Stimulated activated naive CD8-positive, alpha-beta T cell treated with anti-CD3 and anti-CD28 coated beads, Interleukin-15, amount 100 ng/mL, for 72 hours (primary cell): ENCODE measurements at regions not wholly inside any gene's neighbourhood (a gene's known extent, or its start where the extent isn't known, plus 50 kb on each side); places are given as distances from the start of the nearest gene placed in this dataset.
"Not testable (repeated sequence)": the region's sequence is repeated elsewhere in the genome, so short reads cannot be mapped to it uniquely, and the experiment has no call there.

Experiments
- ATAC-seq: fragments of 150-1000 bp; cut with Tn5 transposase; 2 replicates; pipeline ENCODE4 v1.10.0; 2021; ENCODE audit warnings: mild to moderate bottlenecking, moderate library complexity
- DNase-seq, 2 donors: peaks; one replicate each; pipeline ENCODE4 v3.0.0; 2021 to 2022
- H3K27ac Mint-ChIP-seq, 2 donors: one replicate each; pipeline ENCODE4 v1.8.0; 2022; ENCODE audit warnings: mild to moderate bottlenecking in 2 of 2, mixed read lengths in 2 of 2, moderate library complexity in 2 of 2
- H3K27me3 Mint-ChIP-seq: one replicate; pipeline ENCODE4 v1.8.0; 2022; ENCODE audit warnings: mixed read lengths
- H3K4me1 Mint-ChIP-seq: one replicate; pipeline ENCODE4 v1.8.0; 2022; ENCODE audit warnings: mild to moderate bottlenecking, mixed read lengths
- H3K4me3 Mint-ChIP-seq, 2 donors: one replicate each; pipeline ENCODE4 v1.8.0; 2022; ENCODE audit warnings: mild to moderate bottlenecking in 2 of 2, mixed read lengths in 2 of 2, moderate library complexity in 1 of 2
- H3K9me3 Mint-ChIP-seq, 2 donors: one replicate each; pipeline ENCODE4 v1.8.0; 2022; ENCODE audit warnings: mixed read lengths in 2 of 2

- H3K27ac Mint-ChIP-seq: no peak overlapping the region
- DNase-seq (no peak), ATAC-seq (no peak)
- H3K4me1 Mint-ChIP-seq: no peaks in the 10 kb centered on the region
- no peak overlapping the region for H3K4me3 Mint-ChIP-seq
- peaks cover 0 to 6% of the 10 kb centered on the region in 2 donors for H3K9me3 Mint-ChIP-seq
- H3K27me3 Mint-ChIP-seq: no peaks in the 10 kb centered on the region
These were observed 495.2 kb downstream of the NLGN4X start for GRCh38 chrX:5733501-5733900.

- H3K4me3 Mint-ChIP-seq: no peak overlapping the region
- no peaks in the 10 kb centered on the region for H3K27me3 Mint-ChIP-seq
- no peaks in the 10 kb centered on the region for H3K4me1 Mint-ChIP-seq
- ATAC-seq (no peak), DNase-seq (no peak)
- H3K27ac Mint-ChIP-seq: no peak overlapping the region
- peaks cover 0 to 6% of the 10 kb centered on the region in 2 donors for H3K9me3 Mint-ChIP-seq
These were observed 498.1 kb downstream of the NLGN4X start for GRCh38 chrX:5730556-5730955.

DNA sequence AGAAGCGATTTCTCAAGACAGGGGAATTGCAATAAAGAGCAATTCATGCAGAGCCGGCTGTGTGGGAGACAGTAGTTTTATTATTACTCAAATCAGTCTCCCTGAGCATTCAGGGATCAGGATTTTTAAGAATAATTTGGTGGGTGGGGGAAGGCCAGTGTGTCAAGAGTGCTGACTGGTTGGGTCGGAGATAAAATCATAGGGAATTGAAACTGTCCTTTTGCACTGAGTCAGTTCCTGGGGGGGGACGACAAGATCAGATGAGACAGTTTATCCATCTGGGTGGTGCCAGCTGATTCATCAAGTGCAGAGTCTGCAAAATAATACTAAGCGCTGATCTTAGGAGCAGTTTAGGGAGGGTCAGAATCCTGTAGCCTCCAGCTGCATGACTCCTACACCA, 502.4 kb downstream of the NLGN4X start:
- ATAC-seq: no peak
- no peak overlapping the region for H3K4me3 Mint-ChIP-seq
- H3K27me3 Mint-ChIP-seq: no peaks in the 10 kb centered on the region
- H3K27ac Mint-ChIP-seq: no peak overlapping the region
- H3K9me3 Mint-ChIP-seq: no peaks in the 10 kb centered on the region
- no peak for DNase-seq
- no peaks in the 10 kb centered on the region for H3K4me1 Mint-ChIP-seq

DNA sequence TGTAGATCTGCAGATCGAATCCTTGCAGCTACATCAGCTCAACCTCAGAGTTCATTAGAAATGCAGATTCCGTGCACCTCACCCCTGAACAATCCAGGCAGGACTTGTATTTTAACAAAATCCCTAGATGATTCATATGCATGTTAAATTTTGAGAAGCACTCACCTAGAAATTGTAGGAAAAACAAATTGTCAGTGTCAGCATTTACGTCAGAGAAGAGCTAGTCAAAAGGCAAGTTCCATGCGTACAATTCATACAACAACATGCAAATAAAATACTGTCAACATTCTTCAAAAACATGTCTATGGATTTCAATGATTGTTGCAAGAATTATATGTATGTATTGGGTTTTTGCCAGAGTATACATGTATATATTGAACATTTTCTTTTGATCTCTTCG, 504.5 kb downstream of the NLGN4X start:
- Mint-ChIP-seq H3K4me3 (no peak overlapping the region), H3K9me3 (no peaks in the 10 kb centered on the region), H3K27me3 (no peaks in the 10 kb centered on the region), H3K27ac (no peak overlapping the region), H3K4me1 (no peaks in the 10 kb centered on the region)
- ATAC-seq (no peak), DNase-seq (no peak)

GRCh38 chrX:5718651-5719050, 510.0 kb downstream of the NLGN4X start:
- Mint-ChIP-seq H3K27me3 (no peaks in the 10 kb centered on the region), H3K4me3 (no peak overlapping the region), H3K27ac (no peak overlapping the region), H3K4me1 (no peaks in the 10 kb centered on the region), H3K9me3 (peaks cover 0 to 6% of the 10 kb centered on the region in 2 donors)
- ATAC-seq: no peak
- DNase-seq: no peak

DNA sequence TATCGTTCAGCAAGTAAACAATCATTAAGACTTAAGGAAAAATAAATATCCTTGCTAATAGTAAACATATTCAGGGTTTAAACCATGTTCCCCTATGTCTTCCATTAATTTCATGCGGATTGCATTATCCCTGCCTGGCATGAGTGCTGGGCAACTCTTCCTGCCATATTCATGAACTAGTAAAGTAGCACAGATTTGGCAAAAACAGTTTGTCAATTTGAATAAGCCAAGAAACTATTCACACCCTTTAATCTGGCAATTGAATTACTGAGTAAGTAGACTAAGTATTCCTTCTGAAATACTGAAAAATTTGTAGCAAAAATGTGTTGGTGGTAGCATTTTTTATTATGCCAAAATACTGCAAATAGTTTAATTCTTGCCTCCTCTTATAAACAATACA, 512.0 kb downstream of the NLGN4X start:
- Mint-ChIP-seq H3K27ac (no peak overlapping the region), H3K9me3 (peaks cover 6 to 8% of the 10 kb centered on the region in 2 donors), H3K4me1 (no peaks in the 10 kb centered on the region), H3K4me3 (no peak overlapping the region), H3K27me3 (no peaks in the 10 kb centered on the region)
- ATAC-seq (no peak), DNase-seq (no peak)

DNA sequence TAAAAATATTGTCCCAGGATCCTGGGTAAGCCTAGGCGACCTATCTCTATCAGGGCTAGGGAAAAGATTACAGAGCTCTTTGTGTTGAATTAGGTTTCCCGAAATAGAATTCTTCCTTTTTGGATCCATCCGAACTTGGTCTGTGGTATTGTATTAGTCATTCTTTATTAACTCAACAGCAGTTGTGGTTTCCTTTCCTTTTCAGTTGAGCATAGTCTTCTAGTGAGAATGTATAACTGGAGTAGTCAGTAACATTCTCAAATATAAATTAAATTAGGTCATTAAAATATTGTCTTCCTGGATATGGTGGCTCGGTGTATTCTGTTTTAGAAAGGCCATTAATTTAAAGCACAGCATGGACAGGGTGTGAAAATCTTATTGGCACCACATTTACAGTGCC, 520.4 kb downstream of the NLGN4X start:
- Mint-ChIP-seq H3K27me3 (no peaks in the 10 kb centered on the region), H3K4me3 (no peak overlapping the region), H3K4me1 (no peaks in the 10 kb centered on the region), H3K9me3 (peaks cover 0 to 8% of the 10 kb centered on the region in 2 donors), H3K27ac (peak overlapping the region in 1 of 2 donors; percentile 48)
- no peak for ATAC-seq
- DNase-seq: no peak

DNA sequence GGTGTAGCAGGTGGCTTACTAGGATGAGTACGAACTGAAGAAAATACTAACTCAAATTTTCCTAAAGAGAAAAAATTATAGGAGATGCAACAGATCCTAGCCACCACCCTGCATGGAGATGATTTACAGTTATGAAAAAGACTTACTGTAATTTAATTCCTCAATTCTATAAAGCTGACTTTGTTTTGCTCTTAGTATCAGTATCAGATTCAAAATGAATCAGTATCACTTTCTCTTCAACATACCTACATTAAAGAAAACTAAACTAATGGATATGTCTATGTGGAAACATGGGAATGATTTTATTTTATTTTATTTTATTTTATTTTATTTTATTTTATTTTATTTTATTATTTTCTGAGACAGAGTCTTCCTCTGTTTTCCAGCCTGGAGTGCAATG, 525.8 kb downstream of the NLGN4X start:
- no peak for ATAC-seq
- DNase-seq: no peak
- no peaks in the 10 kb centered on the region for H3K27me3 Mint-ChIP-seq

GRCh38 chrX:5695971-5696370, 532.7 kb downstream of the NLGN4X start:
- Mint-ChIP-seq H3K4me1 (no peaks in the 10 kb centered on the region), H3K9me3 (peaks cover 0 to 4% of the 10 kb centered on the region in 2 donors), H3K4me3 (no peak overlapping the region), H3K27ac (no peak overlapping the region), H3K27me3 (no peaks in the 10 kb centered on the region)
- DNase-seq: no peak
- no peak for ATAC-seq

More for the DNA sequence above, 525.8 kb downstream of the NLGN4X start:
- no peaks in the 10 kb centered on the region for H3K4me1 Mint-ChIP-seq
- H3K9me3 Mint-ChIP-seq: no peaks in the 10 kb centered on the region
- H3K27ac Mint-ChIP-seq: no peak overlapping the region
- no peak overlapping the region for H3K4me3 Mint-ChIP-seq

GRCh38 chrX:5683996-5684395, 544.7 kb downstream of the NLGN4X start:
- DNase-seq: no peak
- no peak overlapping the region for H3K4me3 Mint-ChIP-seq
- H3K27ac Mint-ChIP-seq: no peak overlapping the region
- no peak for ATAC-seq
- H3K4me1 Mint-ChIP-seq: no peaks in the 10 kb centered on the region
- peaks cover 0 to 10% of the 10 kb centered on the region in 2 donors for H3K9me3 Mint-ChIP-seq
- H3K27me3 Mint-ChIP-seq: no peaks in the 10 kb centered on the region

- DNase-seq (no peak), ATAC-seq (no peak)
- no peak overlapping the region for H3K27ac Mint-ChIP-seq
These were observed 547.5 kb downstream of the NLGN4X start for GRCh38 chrX:5681159-5681558.

GRCh38 chrX:5674036-5674435, 554.6 kb downstream of the NLGN4X start:
- no peaks in the 10 kb centered on the region for H3K9me3 Mint-ChIP-seq
- no peak overlapping the region for H3K4me3 Mint-ChIP-seq
- ATAC-seq (no peak), DNase-seq (no peak)
- no peaks in the 10 kb centered on the region for H3K27me3 Mint-ChIP-seq
- no peak overlapping the region for H3K27ac Mint-ChIP-seq
- no peaks in the 10 kb centered on the region for H3K4me1 Mint-ChIP-seq

More at GRCh38 chrX:5681159-5681558, 547.5 kb downstream of the NLGN4X start:
- Mint-ChIP-seq H3K9me3 (peaks cover 0 to 10% of the 10 kb centered on the region in 2 donors), H3K4me1 (no peaks in the 10 kb centered on the region), H3K4me3 (no peak overlapping the region), H3K27me3 (no peaks in the 10 kb centered on the region)

- H3K4me3 Mint-ChIP-seq: no peak overlapping the region
- no peak for ATAC-seq
- DNase-seq: no peak
- H3K9me3 Mint-ChIP-seq: no peaks in the 10 kb centered on the region
- H3K27ac Mint-ChIP-seq: no peak overlapping the region
- no peaks in the 10 kb centered on the region for H3K4me1 Mint-ChIP-seq
- H3K27me3 Mint-ChIP-seq: no peaks in the 10 kb centered on the region
These were observed 556.6 kb downstream of the NLGN4X start for GRCh38 chrX:5672099-5672498.

- ATAC-seq, DNase-seq, H3K9me3 Mint-ChIP-seq, H3K4me3 Mint-ChIP-seq, H3K27me3 Mint-ChIP-seq, H3K27ac Mint-ChIP-seq, H3K4me1 Mint-ChIP-seq: not testable (repeated sequence)
These were observed 562.0 kb downstream of the NLGN4X start for GRCh38 chrX:5666689-5667088.

- ATAC-seq: no peak
- Mint-ChIP-seq H3K9me3 (peaks cover 0 to 18% of the 10 kb centered on the region in 2 donors), H3K4me1 (no peaks in the 10 kb centered on the region), H3K27me3 (no peaks in the 10 kb centered on the region), H3K27ac (no peak overlapping the region), H3K4me3 (no peak overlapping the region)
- no peak for DNase-seq
These were observed 572.1 kb downstream of the NLGN4X start for GRCh38 chrX:5656544-5656943.

DNA sequence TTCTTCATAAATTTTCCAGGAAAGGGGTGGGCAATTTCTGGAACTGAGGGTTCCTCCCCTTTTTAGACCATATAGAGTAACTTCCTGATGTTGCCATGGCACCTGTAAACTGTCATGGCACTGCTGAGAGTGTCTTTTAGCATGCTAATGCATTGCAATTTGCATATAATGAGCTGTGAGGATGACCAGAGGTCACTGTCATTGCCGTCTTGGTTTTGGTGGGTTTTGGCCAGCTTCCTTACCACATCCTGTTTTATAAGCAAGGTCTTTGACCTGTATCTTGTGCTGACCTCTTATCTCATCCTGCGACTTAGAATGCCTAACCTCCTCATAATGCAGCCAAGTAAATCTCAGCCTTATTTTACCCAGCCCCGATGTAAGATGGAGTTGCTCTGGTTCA, 577.8 kb downstream of the NLGN4X start:
- Mint-ChIP-seq H3K27me3 (no peaks in the 10 kb centered on the region), H3K4me1 (no peaks in the 10 kb centered on the region), H3K27ac (no peak overlapping the region)

DNA sequence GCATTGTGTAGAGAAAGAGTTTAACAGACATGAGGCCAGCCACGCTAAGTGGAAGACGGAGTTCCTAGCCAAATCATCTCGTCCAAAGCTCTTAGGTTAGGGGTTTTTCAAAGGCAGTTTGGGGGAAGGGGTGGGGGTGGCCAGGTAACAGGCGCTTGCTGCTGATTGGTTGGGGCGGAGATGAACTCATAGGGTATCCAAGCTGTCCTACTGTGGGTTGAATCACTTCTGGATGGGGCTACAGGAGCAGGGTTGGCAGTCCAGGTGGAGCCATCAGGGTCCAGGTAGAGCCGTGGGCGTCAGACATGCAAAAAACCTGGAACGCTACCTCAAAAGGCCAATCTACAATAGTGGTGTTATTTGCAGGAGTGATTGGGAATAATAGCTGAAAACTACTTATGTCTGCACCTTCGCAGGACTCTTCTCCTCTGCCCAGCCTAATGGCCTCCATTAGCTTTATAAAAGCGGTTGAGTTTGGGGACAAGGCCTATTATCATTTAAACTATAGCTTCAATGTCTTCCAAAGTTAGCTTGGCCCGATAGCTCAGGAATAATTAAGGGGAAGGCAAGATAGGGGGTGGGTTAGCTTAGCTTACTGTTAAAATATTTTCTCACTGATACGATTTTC, 579.6 kb downstream of the NLGN4X start:
- H3K9me3 Mint-ChIP-seq: peaks cover 6 to 20% of the 10 kb centered on the region in 2 donors
- DNase-seq (no peak), ATAC-seq (no peak)
- no peaks in the 10 kb centered on the region for H3K4me1 Mint-ChIP-seq
- H3K27me3 Mint-ChIP-seq: no peaks in the 10 kb centered on the region
- H3K27ac Mint-ChIP-seq: no peak overlapping the region
- H3K4me3 Mint-ChIP-seq: no peak overlapping the region

More for the DNA sequence above, 577.8 kb downstream of the NLGN4X start:
- peaks cover 4 to 24% of the 10 kb centered on the region in 2 donors for H3K9me3 Mint-ChIP-seq
- no peak overlapping the region for H3K4me3 Mint-ChIP-seq
- ATAC-seq: no peak
- DNase-seq: no peak
